GM12875 (cell line): ENCODE measurements at regions not wholly inside any gene's neighbourhood (a gene's known extent, or its start where the extent isn't known, plus 50 kb on each side); places are given as distances from the start of the nearest gene placed in this dataset.

Source experiments
- H3K4me3 ChIP-seq: one replicate; pipeline ENCODE4 v1.5.1; 2011; ENCODE audit warnings: low read depth, low read length, control low read depth
- TF ChIP-seq, protein P1 (sequence below): IDR thresholded peaks from 2 replicates; pipeline ENCODE4 v1.5.1; 2011; ENCODE audit warnings: low read depth, mild to moderate bottlenecking, control low read depth, inconsistent platforms, low read length, moderate library complexity, borderline replicate concordance; ENCODE audit not compliant: insufficient read depth

DNA sequence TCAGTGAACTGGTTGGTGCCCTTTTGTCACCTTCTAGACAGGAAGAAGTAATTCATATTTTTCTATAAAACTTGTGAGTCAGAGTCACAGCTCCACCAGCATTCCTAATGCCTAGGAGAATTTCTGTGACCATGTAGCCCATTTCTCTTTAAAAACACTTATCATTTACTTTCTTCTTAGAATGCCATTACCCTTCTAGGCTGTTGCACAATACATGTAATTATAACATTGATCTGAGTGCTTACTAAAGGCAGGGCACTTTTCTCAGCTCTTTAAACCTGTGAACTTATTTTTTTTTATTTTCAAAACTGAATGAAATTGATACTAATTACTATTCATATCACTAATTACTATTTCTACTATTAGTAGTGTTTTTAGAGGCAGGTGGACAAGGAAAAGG, 373.7 kb downstream of the TLE4 start:
- TF ChIP-seq, protein P1, sequence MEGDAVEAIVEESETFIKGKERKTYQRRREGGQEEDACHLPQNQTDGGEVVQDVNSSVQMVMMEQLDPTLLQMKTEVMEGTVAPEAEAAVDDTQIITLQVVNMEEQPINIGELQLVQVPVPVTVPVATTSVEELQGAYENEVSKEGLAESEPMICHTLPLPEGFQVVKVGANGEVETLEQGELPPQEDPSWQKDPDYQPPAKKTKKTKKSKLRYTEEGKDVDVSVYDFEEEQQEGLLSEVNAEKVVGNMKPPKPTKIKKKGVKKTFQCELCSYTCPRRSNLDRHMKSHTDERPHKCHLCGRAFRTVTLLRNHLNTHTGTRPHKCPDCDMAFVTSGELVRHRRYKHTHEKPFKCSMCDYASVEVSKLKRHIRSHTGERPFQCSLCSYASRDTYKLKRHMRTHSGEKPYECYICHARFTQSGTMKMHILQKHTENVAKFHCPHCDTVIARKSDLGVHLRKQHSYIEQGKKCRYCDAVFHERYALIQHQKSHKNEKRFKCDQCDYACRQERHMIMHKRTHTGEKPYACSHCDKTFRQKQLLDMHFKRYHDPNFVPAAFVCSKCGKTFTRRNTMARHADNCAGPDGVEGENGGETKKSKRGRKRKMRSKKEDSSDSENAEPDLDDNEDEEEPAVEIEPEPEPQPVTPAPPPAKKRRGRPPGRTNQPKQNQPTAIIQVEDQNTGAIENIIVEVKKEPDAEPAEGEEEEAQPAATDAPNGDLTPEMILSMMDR, result no peak
- no peak overlapping the region for H3K4me3 ChIP-seq

GRCh38 chr9:79945016-79945415, 373.3 kb downstream of the TLE4 start:
- TF ChIP-seq, protein P1, result no peak
- H3K4me3 ChIP-seq, result no peak overlapping the region

DNA sequence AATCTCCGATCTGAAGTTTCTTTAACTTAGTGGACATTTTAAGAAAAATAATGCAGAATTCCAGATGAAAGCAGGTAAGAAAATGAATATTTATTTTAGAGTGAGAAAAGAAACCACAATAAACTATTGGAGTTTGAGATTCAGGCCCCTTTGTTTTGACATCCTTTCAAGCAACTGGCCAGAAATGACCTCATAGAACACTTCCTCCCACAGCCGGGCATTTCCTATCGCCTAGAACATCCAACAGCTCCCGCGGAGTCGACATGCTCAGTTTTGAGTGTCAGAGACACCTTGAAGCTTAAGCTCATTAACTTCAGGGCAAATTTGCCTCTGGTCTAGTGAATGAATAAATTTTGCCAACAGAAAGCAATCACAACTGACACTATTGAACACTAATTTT, 369.2 kb downstream of the TLE4 start:
- H3K4me3 ChIP-seq, result no peak overlapping the region
- TF ChIP-seq, protein P1, result no peak

DNA sequence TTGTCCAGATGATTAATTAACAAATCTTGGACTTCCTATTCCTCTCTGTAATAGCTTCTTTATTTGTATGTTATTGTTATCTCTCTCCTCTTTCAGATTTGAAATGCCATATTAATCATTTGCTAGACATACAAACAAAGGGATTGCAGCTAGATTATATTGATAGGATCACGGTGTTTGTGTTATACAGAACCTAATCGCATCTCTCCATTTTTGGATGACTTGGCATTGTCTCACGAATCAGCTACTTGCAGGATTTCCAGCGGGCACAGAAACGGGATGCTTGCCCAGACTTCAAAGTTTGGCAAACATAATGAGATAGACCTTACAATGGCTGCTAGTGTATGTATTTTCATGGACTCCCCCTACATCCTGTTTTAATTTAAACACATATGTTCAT, 368.1 kb downstream of the TLE4 start:
- TF ChIP-seq, protein P1, result no peak
- H3K4me3 ChIP-seq, result no peak overlapping the region

DNA sequence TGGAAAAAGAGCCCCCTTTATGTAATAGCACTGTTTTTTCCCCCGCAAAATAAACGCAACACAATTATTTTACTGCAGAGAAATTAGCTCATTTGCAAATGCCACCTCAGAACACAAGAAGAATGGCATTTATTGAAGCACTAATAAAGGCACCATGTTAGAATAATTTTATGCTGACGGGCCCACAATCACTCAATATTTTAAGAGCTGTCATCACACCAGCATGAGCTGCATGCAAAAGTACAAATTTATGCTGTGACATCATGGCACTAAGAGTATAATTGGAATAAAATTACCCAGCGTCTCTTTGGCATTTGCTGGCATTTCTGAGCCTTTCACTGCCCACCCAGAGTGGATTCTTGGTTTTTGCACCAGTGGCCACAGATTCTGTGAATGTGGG, 364.6 kb downstream of the TLE4 start:
- no peak overlapping the region for H3K4me3 ChIP-seq
- TF ChIP-seq, protein P1, result no peak

- H3K4me3 ChIP-seq, result no peak overlapping the region
- TF ChIP-seq, protein P1, result no peak
Measured at GRCh38 chr9:79929285-79929684, 357.5 kb downstream of the TLE4 start.

GRCh38 chr9:79928661-79929223, 357.0 kb downstream of the TLE4 start:
- TF ChIP-seq, protein P1, result no peak
- H3K4me3 ChIP-seq, result no peak overlapping the region
